ENCODE measurements at regions not wholly inside any gene's neighbourhood (a gene's known extent, or its start where the extent isn't known, plus 50 kb on each side); places are given as distances from the start of the nearest gene placed in this dataset.
A peak's percentile ranks its signal among the peaks of the same experiment; 100 is the strongest.

- Histone ChIP-seq H3K4me1 (ENCODE audit: control insufficient read depth in 4 of 4, insufficient read depth in 4 of 4, low read length in 3 of 4) (no peaks in the 10 kb centered on the region), H3K9me3 (ENCODE audit: control insufficient read depth in 4 of 4, low read length in 3 of 4) (peaks cover 0 to 11% (median 5%) of the 10 kb centered on the region in 4 donors), H3K4me3 (ENCODE audit: low read depth in 1 of 3, low read length in 3 of 3) (no peak overlapping the region), H3K27ac (ENCODE audit: low read depth in 1 of 2, low read length in 2 of 2) (no peak overlapping the region), H3K9ac (ENCODE audit: low read depth in 1 of 2, low read length in 2 of 2) (no peak overlapping the region), H3K36me3 (ENCODE audit: control insufficient read depth in 4 of 4, insufficient read depth in 3 of 4, low read depth in 1 of 4, low read length in 3 of 4) (no peaks in the 10 kb centered on the region), H3K27me3 (ENCODE audit: control insufficient read depth in 4 of 4, insufficient read depth in 4 of 4, low read length in 3 of 4) (no peaks in the 10 kb centered on the region)
- TF ChIP-seq FOXA1 (IDR thresholded peaks at IDR 0.05), result no peak
- TF ChIP-seq EGR1 (IDR thresholded peaks at IDR 0.05; ENCODE audit: low read depth in 2 of 2), result no peak
- no peak for TF ChIP-seq HNF4G (IDR thresholded peaks at IDR 0.05)
- TF ChIP-seq FOXA2 (IDR thresholded peaks at IDR 0.05), result no peak
- no peak for TF ChIP-seq YY1 (IDR thresholded peaks at IDR 0.05)
- no peak for TF ChIP-seq NR2F2 (IDR thresholded peaks at IDR 0.05)
- no peak for TF ChIP-seq TAF1 (conservative IDR thresholded peaks at IDR 0.05)
- no peak for TF ChIP-seq SP1 (IDR thresholded peaks at IDR 0.05)
- no peak for TF ChIP-seq ZBTB33 (IDR thresholded peaks at IDR 0.05)
- no peak for TF ChIP-seq REST (IDR thresholded peaks at IDR 0.05)
- no peak for DNase-seq (ENCODE audit: low spot score)
These were observed 157.4 kb downstream of the RPAP3 start for GRCh38 chr12:47548401-47548800.

GRCh38 chr12:47547077-47547476, 158.8 kb downstream of the RPAP3 start:
- Histone ChIP-seq H3K9ac (ENCODE audit: low read depth in 1 of 2, low read length in 2 of 2) (no peak overlapping the region), H3K36me3 (ENCODE audit: control insufficient read depth in 4 of 4, insufficient read depth in 3 of 4, low read depth in 1 of 4, low read length in 3 of 4) (no peaks in the 10 kb centered on the region), H3K9me3 (ENCODE audit: control insufficient read depth in 4 of 4, low read length in 3 of 4) (no peaks in the 10 kb centered on the region), H3K4me1 (ENCODE audit: control insufficient read depth in 4 of 4, insufficient read depth in 4 of 4, low read length in 3 of 4) (no peaks in the 10 kb centered on the region), H3K4me3 (ENCODE audit: low read depth in 1 of 3, low read length in 3 of 3) (no peak overlapping the region), H3K27ac (ENCODE audit: low read depth in 1 of 2, low read length in 2 of 2) (no peak overlapping the region), H3K27me3 (ENCODE audit: control insufficient read depth in 4 of 4, insufficient read depth in 4 of 4, low read length in 3 of 4) (no peaks in the 10 kb centered on the region)
- no peak for TF ChIP-seq JUND (IDR thresholded peaks at IDR 0.05)
- no peak for TF ChIP-seq HNF4G (IDR thresholded peaks at IDR 0.05)
- no peak for TF ChIP-seq ATF3 (IDR thresholded peaks at IDR 0.05)
- peak in 1 of 2 donors; percentile 20 for TF ChIP-seq RAD21 (IDR thresholded peaks at IDR 0.05)
- TF ChIP-seq RXRA (IDR thresholded peaks at IDR 0.05), result no peak
- 93% methylated on average over 6 of the region's 6 CpGs for WGBS
- no peak for DNase-seq (ENCODE audit: low spot score)

- DNase-seq (ENCODE audit: low spot score), result no peak
- H3K9ac ChIP-seq (ENCODE audit: low read depth in 1 of 2, low read length in 2 of 2), result no peak overlapping the region
- no peak overlapping the region for H3K27ac ChIP-seq (ENCODE audit: low read depth in 1 of 2, low read length in 2 of 2)
- H3K4me3 ChIP-seq (ENCODE audit: low read depth in 1 of 3, low read length in 3 of 3), result no peak overlapping the region
- H3K27me3 ChIP-seq (ENCODE audit: control insufficient read depth in 4 of 4, insufficient read depth in 4 of 4, low read length in 3 of 4), result no peaks in the 10 kb centered on the region
- H3K4me1 ChIP-seq (ENCODE audit: control insufficient read depth in 4 of 4, insufficient read depth in 4 of 4, low read length in 3 of 4), result no peaks in the 10 kb centered on the region
- WGBS, result 74% methylated on average over 6 of the region's 6 CpGs
- H3K36me3 ChIP-seq (ENCODE audit: control insufficient read depth in 4 of 4, insufficient read depth in 3 of 4, low read depth in 1 of 4, low read length in 3 of 4), result no peaks in the 10 kb centered on the region
- H3K9me3 ChIP-seq (ENCODE audit: control insufficient read depth in 4 of 4, low read length in 3 of 4), result no peaks in the 10 kb centered on the region
- no peak for TF ChIP-seq GABPA (IDR thresholded peaks at IDR 0.05 in 1 of 2, conservative IDR thresholded peaks at IDR 0.05 in 1 of 2)
- TF ChIP-seq EGR1 (IDR thresholded peaks at IDR 0.05; ENCODE audit: low read depth in 2 of 2), result no peak
- no peak for TF ChIP-seq NR2F2 (IDR thresholded peaks at IDR 0.05)
- no peak for TF ChIP-seq YY1 (IDR thresholded peaks at IDR 0.05)
- no peak for TF ChIP-seq FOXA1 (IDR thresholded peaks at IDR 0.05)
- no peak for TF ChIP-seq ZBTB33 (IDR thresholded peaks at IDR 0.05)
- no peak for TF ChIP-seq RXRA (IDR thresholded peaks at IDR 0.05)
- TF ChIP-seq MAX (IDR thresholded peaks at IDR 0.05), result no peak
- no peak for TF ChIP-seq RAD21 (IDR thresholded peaks at IDR 0.05)
- no peak for TF ChIP-seq TAF1 (conservative IDR thresholded peaks at IDR 0.05)
- TF ChIP-seq HNF4G (IDR thresholded peaks at IDR 0.05), result no peak
- no peak for TF ChIP-seq FOXA2 (IDR thresholded peaks at IDR 0.05)
- no peak for TF ChIP-seq HNF4A (conservative IDR thresholded peaks at IDR 0.05)
- no peak for TF ChIP-seq ATF3 (IDR thresholded peaks at IDR 0.05)
These were observed 159.8 kb downstream of the RPAP3 start for GRCh38 chr12:47545938-47546609.
